Neutrophil (primary cell): ENCODE measurements at regions not wholly inside any gene's neighbourhood (a gene's known extent, or its start where the extent isn't known, plus 50 kb on each side); places are given as distances from the start of the nearest gene placed in this dataset.

Experiments used
- H3K27ac ChIP-seq: fragments of 200-600 bp; sonication (generic); 2 replicates; pipeline ENCODE4 v1.5.1; 2016; ENCODE audit warnings: mild to moderate bottlenecking, moderate library complexity
- H3K27me3 ChIP-seq: fragments of 200-600 bp; sonication (generic); 2 replicates; pipeline ENCODE4 v1.6.0; 2016; ENCODE audit warnings: mild to moderate bottlenecking
- H3K36me3 ChIP-seq: fragments of 200-600 bp; sonication (generic); 2 replicates; pipeline ENCODE4 v1.5.1; 2017
- H3K4me1 ChIP-seq, 2 experiments: fragments of 200-600 bp in 1 of 2; sonication (generic) in 1 of 2; 1 replicate in 1 of 2; 2 replicates in 1 of 2; pipeline versions ENCODE4 v1.5.1 to v1.6.1; 2013 to 2016; ENCODE audit warnings: low read depth in 1 of 2, low read length in 1 of 2, mild to moderate bottlenecking in 1 of 2, moderate library complexity in 1 of 2; ENCODE audit not compliant: control insufficient read depth in 1 of 2, insufficient read depth in 1 of 2
- H3K4me3 ChIP-seq, 2 experiments: fragments of 200-600 bp in 1 of 2; sonication (generic) in 1 of 2; 1 replicate in 1 of 2; 2 replicates in 1 of 2; pipeline ENCODE4 v1.5.1; 2013 to 2016; ENCODE audit warnings: low read depth in 1 of 2, low read length in 1 of 2, mild to moderate bottlenecking in 1 of 2, moderate library complexity in 1 of 2
- H3K9me3 ChIP-seq: fragments of 200-600 bp; sonication (generic); 2 replicates; pipeline ENCODE4 v1.5.1; 2016
- TF ChIP-seq, protein P1 (sequence below): fragments of 200-600 bp; sonication (generic); IDR thresholded peaks from 2 replicates; pipeline ENCODE4 v1.5.1; 2016; ENCODE audit warnings: antibody characterized with exemption

DNA sequence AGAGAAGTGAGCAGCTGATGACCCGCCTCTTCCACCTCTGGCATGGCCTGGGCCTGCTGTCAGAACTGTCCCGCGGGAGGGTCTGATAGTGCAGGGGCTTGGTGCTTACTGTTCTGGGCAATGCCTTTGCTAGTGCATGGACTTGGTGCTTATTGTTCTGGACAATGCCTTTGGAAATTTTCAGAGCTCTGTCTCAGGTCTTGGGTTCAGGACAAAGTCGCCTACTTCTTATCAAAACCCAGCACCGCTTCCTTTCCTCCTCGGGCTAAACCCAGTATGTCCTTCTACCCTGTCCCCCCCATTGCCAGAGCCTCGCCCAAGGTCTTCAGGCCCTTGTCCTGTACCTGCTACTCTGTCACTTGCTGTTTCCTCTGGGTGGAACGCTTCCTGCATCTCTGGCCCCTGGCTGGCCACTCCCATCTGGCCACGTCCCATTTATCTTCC is 149.6 kb downstream of the ACKR3 start:
- Histone ChIP-seq H3K4me3 (no peak overlapping the region), H3K27me3 (peaks cover 68% of the 10 kb centered on the region), H3K36me3 (no peaks in the 10 kb centered on the region), H3K27ac (no peak overlapping the region), H3K4me1 (no peaks in the 10 kb centered on the region), H3K9me3 (no peaks in the 10 kb centered on the region)
- TF ChIP-seq, protein P1, sequence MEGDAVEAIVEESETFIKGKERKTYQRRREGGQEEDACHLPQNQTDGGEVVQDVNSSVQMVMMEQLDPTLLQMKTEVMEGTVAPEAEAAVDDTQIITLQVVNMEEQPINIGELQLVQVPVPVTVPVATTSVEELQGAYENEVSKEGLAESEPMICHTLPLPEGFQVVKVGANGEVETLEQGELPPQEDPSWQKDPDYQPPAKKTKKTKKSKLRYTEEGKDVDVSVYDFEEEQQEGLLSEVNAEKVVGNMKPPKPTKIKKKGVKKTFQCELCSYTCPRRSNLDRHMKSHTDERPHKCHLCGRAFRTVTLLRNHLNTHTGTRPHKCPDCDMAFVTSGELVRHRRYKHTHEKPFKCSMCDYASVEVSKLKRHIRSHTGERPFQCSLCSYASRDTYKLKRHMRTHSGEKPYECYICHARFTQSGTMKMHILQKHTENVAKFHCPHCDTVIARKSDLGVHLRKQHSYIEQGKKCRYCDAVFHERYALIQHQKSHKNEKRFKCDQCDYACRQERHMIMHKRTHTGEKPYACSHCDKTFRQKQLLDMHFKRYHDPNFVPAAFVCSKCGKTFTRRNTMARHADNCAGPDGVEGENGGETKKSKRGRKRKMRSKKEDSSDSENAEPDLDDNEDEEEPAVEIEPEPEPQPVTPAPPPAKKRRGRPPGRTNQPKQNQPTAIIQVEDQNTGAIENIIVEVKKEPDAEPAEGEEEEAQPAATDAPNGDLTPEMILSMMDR = no peak

DNA sequence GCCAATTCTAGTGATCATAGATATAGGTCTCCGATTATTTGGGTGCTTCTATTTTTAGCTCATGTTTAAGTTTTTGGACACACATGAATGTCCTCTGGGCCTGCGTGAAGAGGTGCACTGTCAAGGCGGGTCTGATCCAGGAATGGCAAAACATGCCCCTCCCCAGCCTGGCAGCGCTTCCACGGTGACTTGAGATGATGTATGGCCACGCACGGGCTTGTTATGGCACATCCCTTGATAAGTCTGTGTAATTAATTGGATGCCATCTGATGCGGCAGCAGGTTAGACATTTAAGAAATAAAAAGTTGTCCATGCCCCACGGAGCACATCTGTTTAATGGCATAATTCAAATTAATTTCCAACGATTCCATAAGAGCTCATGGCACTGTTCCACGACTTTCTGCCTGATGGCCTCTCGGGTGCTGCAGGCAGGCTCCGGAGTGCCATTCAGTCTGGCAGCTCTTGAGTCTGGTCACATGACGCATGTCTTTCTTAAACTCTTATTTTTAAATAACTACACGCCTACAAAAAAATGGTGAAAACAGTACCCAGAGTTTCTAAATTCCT is 151.4 kb downstream of the ACKR3 start:
- H3K36me3 ChIP-seq = no peaks in the 10 kb centered on the region
- TF ChIP-seq, protein P1 = no peak
- H3K9me3 ChIP-seq = no peaks in the 10 kb centered on the region
- H3K4me3 ChIP-seq = no peak overlapping the region
- peaks cover 49% of the 10 kb centered on the region for H3K27me3 ChIP-seq
- no peaks in the 10 kb centered on the region for H3K4me1 ChIP-seq
- no peak overlapping the region for H3K27ac ChIP-seq

DNA sequence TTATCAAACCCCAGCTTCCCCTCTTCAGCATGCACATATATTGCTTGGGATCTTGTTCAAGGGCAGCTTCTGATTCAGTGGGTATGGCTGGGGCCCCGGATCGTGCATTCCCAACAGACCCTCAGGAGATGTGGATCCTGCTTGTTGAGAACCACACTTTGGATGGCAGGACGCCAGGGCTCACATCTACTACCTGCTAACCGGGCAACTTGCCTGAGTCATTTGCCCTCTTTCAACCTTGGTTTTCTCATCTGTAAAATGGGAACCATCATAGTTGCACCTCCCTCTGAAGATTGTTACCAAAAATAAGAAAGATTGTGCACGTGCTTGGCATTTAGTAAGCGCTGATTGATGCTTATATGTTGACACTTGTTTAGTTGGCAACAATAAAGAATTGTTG is 154.6 kb downstream of the ACKR3 start:
- H3K9me3 ChIP-seq = no peaks in the 10 kb centered on the region
- H3K27me3 ChIP-seq = peaks cover 25% of the 10 kb centered on the region
- H3K27ac ChIP-seq = no peak overlapping the region
- TF ChIP-seq, protein P1 = no peak
- H3K36me3 ChIP-seq = no peaks in the 10 kb centered on the region
- H3K4me1 ChIP-seq = no peaks in the 10 kb centered on the region
- H3K4me3 ChIP-seq = no peak overlapping the region

DNA sequence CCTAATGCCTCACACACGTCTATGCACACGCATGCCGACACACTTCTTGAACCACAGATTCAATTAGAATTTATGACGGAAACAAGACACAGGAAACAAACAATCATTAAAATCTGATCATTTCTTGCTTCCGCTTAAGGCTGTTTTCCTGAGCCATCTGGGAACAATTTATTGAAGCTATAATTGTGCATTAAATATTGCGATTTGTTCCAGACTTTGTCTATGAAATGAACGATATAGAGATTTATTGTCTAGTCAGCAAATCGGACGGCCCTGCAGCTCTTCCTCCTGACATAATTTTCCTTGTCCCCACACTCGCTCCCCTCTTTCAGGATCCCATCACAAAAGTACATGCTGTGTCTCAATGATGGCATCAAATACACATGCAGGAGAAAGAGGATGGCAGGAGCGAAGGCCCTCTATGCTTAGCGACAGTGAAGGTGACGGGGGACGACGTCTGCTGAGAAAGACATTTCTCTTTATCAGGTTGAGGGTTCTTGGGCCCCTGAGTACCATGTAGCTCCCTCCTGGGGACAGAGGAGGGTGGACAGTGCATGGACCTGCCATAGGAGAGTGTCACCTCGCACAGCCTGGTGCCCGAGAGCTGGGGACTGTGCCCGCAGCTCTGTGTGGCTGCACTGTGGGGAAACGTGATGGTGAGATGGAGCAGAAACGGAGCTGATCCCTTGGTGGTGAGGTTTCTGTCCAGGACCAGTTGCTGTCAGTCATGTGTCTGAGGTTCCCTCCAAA is 157.3 kb downstream of the ACKR3 start:
- no peaks in the 10 kb centered on the region for H3K9me3 ChIP-seq
- H3K4me3 ChIP-seq = no peak overlapping the region
- H3K27me3 ChIP-seq = peaks cover 4% of the 10 kb centered on the region
- no peak overlapping the region for H3K27ac ChIP-seq
- no peaks in the 10 kb centered on the region for H3K36me3 ChIP-seq
- TF ChIP-seq, protein P1 = no peak
- H3K4me1 ChIP-seq = no peaks in the 10 kb centered on the region

DNA sequence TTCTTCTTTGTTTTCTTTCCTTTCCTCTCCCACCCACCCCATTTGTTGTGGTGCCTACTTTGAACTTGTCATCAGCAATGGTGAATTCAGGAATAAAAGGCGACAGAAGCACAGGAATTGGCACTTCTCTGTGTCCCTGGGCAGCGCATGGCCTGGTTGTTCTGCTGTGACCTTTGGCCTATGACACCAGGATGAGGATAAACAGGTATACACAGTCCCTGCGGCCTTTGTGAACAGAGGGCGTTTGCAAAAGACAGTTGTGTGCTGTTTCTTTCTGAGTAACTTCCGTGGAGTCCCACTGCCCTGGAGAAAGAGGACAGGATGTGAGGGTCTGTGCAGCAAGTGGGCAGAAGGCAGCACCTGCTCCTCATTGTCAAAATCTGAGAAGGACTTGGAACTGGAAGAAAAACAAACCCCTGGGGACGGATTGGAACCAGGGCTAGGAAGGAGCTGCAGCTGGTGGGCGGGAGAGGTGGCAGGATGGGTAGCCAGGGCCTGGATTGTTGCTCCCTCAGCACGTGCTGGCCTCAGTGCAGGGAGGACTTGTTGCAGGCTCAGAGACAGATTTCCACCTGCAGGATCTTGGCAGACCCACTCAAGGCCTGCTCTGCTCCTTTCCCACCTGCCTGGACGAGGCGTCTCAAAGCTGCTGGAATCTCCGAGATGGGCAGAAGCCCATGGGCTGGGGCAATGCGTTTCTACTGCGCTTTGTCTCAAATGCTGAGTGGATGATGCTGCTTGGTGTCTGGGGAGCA is 159.5 kb downstream of the ACKR3 start:
- Histone ChIP-seq H3K4me1 (no peaks in the 10 kb centered on the region), H3K9me3 (no peaks in the 10 kb centered on the region), H3K36me3 (no peaks in the 10 kb centered on the region), H3K4me3 (no peak overlapping the region), H3K27ac (no peak overlapping the region), H3K27me3 (peaks cover 8% of the 10 kb centered on the region)
- TF ChIP-seq, protein P1 = no peak
